MM.1S (cell line): ENCODE measurements at regions not wholly inside any gene's neighbourhood (a gene's known extent, or its start where the extent isn't known, plus 50 kb on each side); places are given as distances from the start of the nearest gene placed in this dataset.
"Not testable (repeated sequence)": the region's sequence is repeated elsewhere in the genome, so short reads cannot be mapped to it uniquely, and the experiment has no call there.

Experiments used
- DNase-seq: peaks from one replicate; pipeline ENCODE4 v3.0.0-alpha.2; 2015
- H2AFZ ChIP-seq: fragments of 300-600 bp; sonication (generic); 2 replicates; pipeline ENCODE4 v1.6.0; 2016; ENCODE audit warnings: antibody characterized with exemption, low read length
- H3F3A ChIP-seq: fragments of 300-600 bp; sonication (generic); 2 replicates; pipeline ENCODE4 v1.6.1; 2016; ENCODE audit warnings: mild to moderate bottlenecking, antibody characterized with exemption, low read length, moderate library complexity, mixed read lengths; ENCODE audit not compliant: insufficient read depth
- H3K27ac ChIP-seq: fragments of 300-600 bp; sonication (generic); 2 replicates; pipeline ENCODE4 v1.5.1; 2016; ENCODE audit warnings: mild to moderate bottlenecking, low read length
- H3K27me3 ChIP-seq: fragments of 300-600 bp; sonication (generic); replicated peaks from 2 replicates; pipeline ENCODE4 v1.6.0; 2016; ENCODE audit warnings: low read length; ENCODE audit not compliant: insufficient read depth
- H3K36me3 ChIP-seq: fragments of 300-600 bp; sonication (generic); replicated peaks from 2 replicates; pipeline ENCODE4 v1.6.1; 2016; ENCODE audit warnings: mild to moderate bottlenecking, low read length, mixed read lengths; ENCODE audit not compliant: insufficient read depth
- H3K4me1 ChIP-seq: fragments of 300-600 bp; sonication (generic); 2 replicates; pipeline ENCODE4 v1.6.1; 2016; ENCODE audit warnings: low read length, mixed read lengths
- H3K4me2 ChIP-seq: fragments of 300-600 bp; sonication (generic); 2 replicates; pipeline ENCODE4 v1.6.0; 2016; ENCODE audit warnings: low read depth, low read length
- H3K4me3 ChIP-seq: fragments of 300-600 bp; sonication (generic); 2 replicates; pipeline ENCODE4 v1.5.1; 2016; ENCODE audit warnings: low read length, mixed read lengths
- H3K79me2 ChIP-seq: fragments of 300-600 bp; sonication (generic); 2 replicates; pipeline ENCODE4 v1.6.1; 2016; ENCODE audit warnings: mixed run types, low read length, mixed read lengths
- H3K9ac ChIP-seq: fragments of 300-600 bp; sonication (generic); 2 replicates; pipeline ENCODE4 v1.6.1; 2016; ENCODE audit warnings: low read length, mixed read lengths
- H3K9me2 ChIP-seq: fragments of 300-600 bp; sonication (generic); replicated peaks from 2 replicates; pipeline ENCODE4 v1.6.1; 2016; ENCODE audit warnings: mild to moderate bottlenecking, low read length, mixed read lengths; ENCODE audit not compliant: insufficient read depth
- H3K9me3 ChIP-seq: fragments of 300-600 bp; sonication (generic); replicated peaks from 2 replicates; pipeline ENCODE4 v1.6.1; 2016; ENCODE audit warnings: mild to moderate bottlenecking, low read length, mixed read lengths; ENCODE audit not compliant: insufficient read depth
- H4K20me1 ChIP-seq: fragments of 300-600 bp; sonication (generic); 2 replicates; pipeline ENCODE4 v1.6.1; 2016; ENCODE audit warnings: mild to moderate bottlenecking, low read length, moderate library complexity, mixed read lengths; ENCODE audit not compliant: insufficient read depth
- EZH2 ChIP-seq: fragments of 300-600 bp; sonication (generic); optimal IDR thresholded peaks from 2 replicates; pipeline ENCODE3; 2017; ENCODE audit warnings: low read depth, mild to moderate bottlenecking, antibody characterized with exemption, low read length, mixed read lengths
- EZH2phosphoT487 ChIP-seq: fragments of 300-600 bp; sonication (generic); IDR thresholded peaks from 2 replicates; pipeline ENCODE4 v1.6.1; 2018; ENCODE audit warnings: antibody characterized with exemption, low read length
- TF ChIP-seq, protein P1 (sequence below): fragments of 300-600 bp; sonication (generic); IDR thresholded peaks from 2 replicates; pipeline ENCODE4 v1.5.1; 2016; ENCODE audit warnings: antibody characterized with exemption, low read length, mixed read lengths

DNA sequence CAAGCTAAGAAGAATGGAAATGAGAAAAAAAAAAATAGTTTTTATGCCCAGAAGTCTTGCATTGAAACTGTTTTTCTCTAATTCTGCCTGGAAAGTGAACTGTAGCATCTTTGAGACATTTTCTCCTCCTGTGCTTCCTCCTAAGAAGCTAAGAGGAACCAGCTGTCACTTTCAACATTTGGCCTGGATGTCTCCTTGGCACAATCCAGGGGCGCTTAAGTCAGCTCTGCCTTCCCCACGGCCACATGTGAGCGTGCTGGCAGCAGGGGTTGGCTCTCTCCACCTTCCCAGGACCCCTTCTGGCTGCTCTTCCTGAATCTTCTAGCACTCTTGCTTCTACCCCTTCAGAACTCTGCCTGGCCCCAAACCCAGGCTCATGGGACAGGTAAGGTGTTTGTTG lies 289.6 kb upstream of the ADARB2 start:
- Histone ChIP-seq H2AFZ (no peak overlapping the region), H3K9me3 (no peaks in the 10 kb centered on the region), H3K4me2 (no peak overlapping the region), H4K20me1 (no peaks in the 10 kb centered on the region), H3K79me2 (no peaks in the 10 kb centered on the region), H3K36me3 (no peaks in the 10 kb centered on the region), H3F3A (no peaks in the 10 kb centered on the region), H3K9me2 (no peaks in the 10 kb centered on the region), H3K27me3 (no peaks in the 10 kb centered on the region), H3K4me1 (no peaks in the 10 kb centered on the region), H3K4me3 (no peak overlapping the region), H3K9ac (no peak overlapping the region), H3K27ac (no peak overlapping the region)
- no peak for DNase-seq
- TF ChIP-seq EZH2 = no peak
- TF ChIP-seq, protein P1, sequence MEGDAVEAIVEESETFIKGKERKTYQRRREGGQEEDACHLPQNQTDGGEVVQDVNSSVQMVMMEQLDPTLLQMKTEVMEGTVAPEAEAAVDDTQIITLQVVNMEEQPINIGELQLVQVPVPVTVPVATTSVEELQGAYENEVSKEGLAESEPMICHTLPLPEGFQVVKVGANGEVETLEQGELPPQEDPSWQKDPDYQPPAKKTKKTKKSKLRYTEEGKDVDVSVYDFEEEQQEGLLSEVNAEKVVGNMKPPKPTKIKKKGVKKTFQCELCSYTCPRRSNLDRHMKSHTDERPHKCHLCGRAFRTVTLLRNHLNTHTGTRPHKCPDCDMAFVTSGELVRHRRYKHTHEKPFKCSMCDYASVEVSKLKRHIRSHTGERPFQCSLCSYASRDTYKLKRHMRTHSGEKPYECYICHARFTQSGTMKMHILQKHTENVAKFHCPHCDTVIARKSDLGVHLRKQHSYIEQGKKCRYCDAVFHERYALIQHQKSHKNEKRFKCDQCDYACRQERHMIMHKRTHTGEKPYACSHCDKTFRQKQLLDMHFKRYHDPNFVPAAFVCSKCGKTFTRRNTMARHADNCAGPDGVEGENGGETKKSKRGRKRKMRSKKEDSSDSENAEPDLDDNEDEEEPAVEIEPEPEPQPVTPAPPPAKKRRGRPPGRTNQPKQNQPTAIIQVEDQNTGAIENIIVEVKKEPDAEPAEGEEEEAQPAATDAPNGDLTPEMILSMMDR = no peak
- no peak for TF ChIP-seq EZH2phosphoT487

GRCh38 chr10:2024750-2025149 lies 287.4 kb upstream of the ADARB2 start:
- H3K27me3 ChIP-seq, DNase-seq, H3F3A ChIP-seq, H4K20me1 ChIP-seq, H3K9ac ChIP-seq, H3K4me2 ChIP-seq, H3K9me2 ChIP-seq, H3K9me3 ChIP-seq, H3K27ac ChIP-seq, H3K36me3 ChIP-seq, H3K4me3 ChIP-seq, H2AFZ ChIP-seq, H3K79me2 ChIP-seq, H3K4me1 ChIP-seq: not testable (repeated sequence)

- H3K27ac ChIP-seq = no peak overlapping the region
- H3K9me2 ChIP-seq = no peaks in the 10 kb centered on the region
- H3K9ac ChIP-seq = no peak overlapping the region
- no peak overlapping the region for H2AFZ ChIP-seq
- H3K36me3 ChIP-seq = no peaks in the 10 kb centered on the region
- no peaks in the 10 kb centered on the region for H3K4me1 ChIP-seq
- no peak overlapping the region for H3K4me2 ChIP-seq
- H3F3A ChIP-seq = no peaks in the 10 kb centered on the region
- no peaks in the 10 kb centered on the region for H3K9me3 ChIP-seq
- no peaks in the 10 kb centered on the region for H3K27me3 ChIP-seq
- TF ChIP-seq, protein P1 = no peak
- no peak for TF ChIP-seq EZH2
- TF ChIP-seq EZH2phosphoT487 = no peak
- H3K4me3 ChIP-seq = no peak overlapping the region
- no peak for DNase-seq
- no peaks in the 10 kb centered on the region for H3K79me2 ChIP-seq
- H4K20me1 ChIP-seq = no peaks in the 10 kb centered on the region
Measured at GRCh38 chr10:2023687-2024086, 286.4 kb upstream of the ADARB2 start.

GRCh38 chr10:2022401-2022800 lies 285.1 kb upstream of the ADARB2 start:
- Histone ChIP-seq H3K9me2 (no peaks in the 10 kb centered on the region), H3K4me3 (no peak overlapping the region), H3K27me3 (no peaks in the 10 kb centered on the region), H3F3A (no peaks in the 10 kb centered on the region), H3K4me1 (no peaks in the 10 kb centered on the region), H3K9ac (no peak overlapping the region), H3K79me2 (no peaks in the 10 kb centered on the region), H3K36me3 (no peaks in the 10 kb centered on the region), H3K9me3 (no peaks in the 10 kb centered on the region), H4K20me1 (no peaks in the 10 kb centered on the region), H2AFZ (no peak overlapping the region), H3K27ac (no peak overlapping the region), H3K4me2 (no peak overlapping the region)
- DNase-seq = no peak
- TF ChIP-seq, protein P1 = no peak
- TF ChIP-seq EZH2 (no peak), EZH2phosphoT487 (no peak)
